ENCODE measurements at regions not wholly inside any gene's neighbourhood (a gene's known extent, or its start where the extent isn't known, plus 50 kb on each side); places are given as distances from the start of the nearest gene placed in this dataset.

DNA sequence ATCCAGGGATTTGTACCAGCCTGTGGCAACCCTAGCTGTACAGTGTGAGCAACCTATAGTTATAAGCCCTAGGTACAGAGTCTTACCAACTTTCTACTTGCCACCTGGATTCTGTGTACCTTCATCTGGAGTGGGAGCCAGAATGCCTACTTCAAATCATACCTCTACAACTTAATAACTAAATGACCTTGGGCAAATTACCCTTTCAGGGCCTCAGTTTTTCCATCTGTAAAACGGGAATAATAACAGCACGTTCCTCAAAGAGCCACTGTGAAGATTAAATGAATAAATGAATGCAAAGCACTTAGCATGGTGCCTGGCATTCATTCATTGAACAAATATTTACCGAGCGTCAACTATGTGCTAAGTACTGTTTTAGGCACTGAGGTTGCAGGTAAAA is 50.7 kb upstream of the FAM210B start:
- H3K27ac ChIP-seq = no peak overlapping the region
- ChIA-PET POLR2A (ENCODE audit: low non-redundant PET) (no interaction called here), CTCF (interaction anchor here (0.6 kb wide), 2 partner anchors 47 to 685 kb away, joined by 3 to 4 read pairs; no protein-coding TSS in a partner anchor)
- TF ChIP-seq, protein P1, sequence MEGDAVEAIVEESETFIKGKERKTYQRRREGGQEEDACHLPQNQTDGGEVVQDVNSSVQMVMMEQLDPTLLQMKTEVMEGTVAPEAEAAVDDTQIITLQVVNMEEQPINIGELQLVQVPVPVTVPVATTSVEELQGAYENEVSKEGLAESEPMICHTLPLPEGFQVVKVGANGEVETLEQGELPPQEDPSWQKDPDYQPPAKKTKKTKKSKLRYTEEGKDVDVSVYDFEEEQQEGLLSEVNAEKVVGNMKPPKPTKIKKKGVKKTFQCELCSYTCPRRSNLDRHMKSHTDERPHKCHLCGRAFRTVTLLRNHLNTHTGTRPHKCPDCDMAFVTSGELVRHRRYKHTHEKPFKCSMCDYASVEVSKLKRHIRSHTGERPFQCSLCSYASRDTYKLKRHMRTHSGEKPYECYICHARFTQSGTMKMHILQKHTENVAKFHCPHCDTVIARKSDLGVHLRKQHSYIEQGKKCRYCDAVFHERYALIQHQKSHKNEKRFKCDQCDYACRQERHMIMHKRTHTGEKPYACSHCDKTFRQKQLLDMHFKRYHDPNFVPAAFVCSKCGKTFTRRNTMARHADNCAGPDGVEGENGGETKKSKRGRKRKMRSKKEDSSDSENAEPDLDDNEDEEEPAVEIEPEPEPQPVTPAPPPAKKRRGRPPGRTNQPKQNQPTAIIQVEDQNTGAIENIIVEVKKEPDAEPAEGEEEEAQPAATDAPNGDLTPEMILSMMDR (conservative IDR thresholded peaks at IDR 0.05; ENCODE audit: low read depth) = no peak
- no peak for DNase-seq (ENCODE audit: low spot score)

Measured in RWPE1 (cell line).